GM12878 (cell line): ENCODE measurements at regions not wholly inside any gene's neighbourhood (a gene's known extent, or its start where the extent isn't known, plus 50 kb on each side); places are given as distances from the start of the nearest gene placed in this dataset.

Source experiments
- ATAC-seq: fragments of 200-7000 bp; cut with Tn5 transposase; 3 replicates; pipeline ENCODE4 v1.9.1; 2020; ENCODE audit warnings: mild to moderate bottlenecking, moderate library complexity
- BruUV-seq: library from RNA; stranded (reverse); fragments of 400-500 nt; replicated peaks from 2 replicates; lab custom pipeline; 2021; lab: Mats Ljungman, UMichigan
- CTCF ChIA-PET: fragments of 300-600 bp; sonication (Branson Sonifier 250); formaldehyde crosslinking; extraction: SDS; loops from one replicate; lab custom pipeline; 2021; ENCODE audit warnings: inconsistent platforms; lab: Yijun Ruan, JAX
- POLR2A ChIA-PET: fragments of 350-600 bp; formaldehyde crosslinking; extraction: SDS; loops from one replicate; lab custom pipeline; 2021; ENCODE audit warnings: inconsistent platforms; lab: Charles Lee
- RAD21 ChIA-PET: fragments of 300-600 bp; sonication (Branson Sonifier 250); formaldehyde crosslinking; loops from one replicate; lab custom pipeline; 2023; ENCODE audit warnings: antibody characterized with exemption; ENCODE audit not compliant: unreplicated experiment; lab: Charles Lee
- SMC1A ChIA-PET: fragments of 300-600 bp; sonication (Branson Sonifier 250); formaldehyde crosslinking; loops from one replicate; lab custom pipeline; 2023; ENCODE audit not compliant: unreplicated experiment, uncharacterized antibody; lab: Charles Lee
- DNase-seq: peaks from one replicate; pipeline ENCODE4 v3.0.0-alpha.2; 2011; ENCODE audit warnings: low read depth, low spot score
- FAIRE-seq: peaks from 3 replicates; lab custom pipeline; 2011; peaks lifted over from hg19 to GRCh38; lab: Jason Lieb, UNC
- H2AFZ ChIP-seq: 2 replicates; pipeline ENCODE4 v1.6.0; 2011; ENCODE audit warnings: low read depth, low read length, control low read depth; ENCODE audit not compliant: control insufficient read depth
- H3K27ac ChIP-seq: 2 replicates; pipeline ENCODE4 v1.5.1; 2011; ENCODE audit warnings: control low read depth; ENCODE audit not compliant: control insufficient read depth, insufficient read depth
- H3K27me3 ChIP-seq, 2 experiments: replicated peaks in 1 of 2; 2 replicates each; pipeline versions ENCODE4 v1.6.0 to v1.6.1; 2011; ENCODE audit warnings: low read length in 1 of 2; ENCODE audit not compliant: control insufficient read depth in 2 of 2, insufficient read depth in 2 of 2
- H3K36me3 ChIP-seq, 2 experiments: 2 replicates each; pipeline ENCODE4 v1.5.1; 2011; ENCODE audit warnings: low read length in 1 of 2; ENCODE audit not compliant: control insufficient read depth in 2 of 2, insufficient read depth in 2 of 2
- H3K4me1 ChIP-seq: 2 replicates; pipeline ENCODE4 v1.6.1; 2011; ENCODE audit warnings: mild to moderate bottlenecking, low read length, moderate library complexity, mixed read lengths; ENCODE audit not compliant: control insufficient read depth, insufficient read depth
- H3K4me2 ChIP-seq: 2 replicates; pipeline ENCODE4 v1.6.0; 2011; ENCODE audit warnings: control low read depth; ENCODE audit not compliant: control insufficient read depth, insufficient read depth
- H3K4me3 ChIP-seq: fragments of 200-600 bp; sonication (generic); 2 replicates; pipeline ENCODE4 v1.5.1; 2016
- H3K79me2 ChIP-seq: 2 replicates; pipeline ENCODE4 v1.6.0; 2011; ENCODE audit warnings: low read length; ENCODE audit not compliant: control insufficient read depth, insufficient read depth
- H3K9ac ChIP-seq: 2 replicates; pipeline ENCODE4 v1.8.0; 2011; ENCODE audit warnings: low read length, control low read depth, mixed read lengths; ENCODE audit not compliant: control insufficient read depth, insufficient read depth
- H3K9me3 ChIP-seq: replicated peaks from 3 replicates; pipeline ENCODE4 v1.5.1; 2011; ENCODE audit warnings: mild to moderate bottlenecking, low read length; ENCODE audit not compliant: control insufficient read depth, insufficient read depth
- H4K20me1 ChIP-seq: 2 replicates; pipeline ENCODE4 v1.6.0; 2011; ENCODE audit not compliant: control insufficient read depth, insufficient read depth
- CREM ChIP-seq: IDR thresholded peaks from 2 replicates; pipeline ENCODE4 v1.6.1; 2014; ENCODE audit warnings: antibody characterized with exemption, low read depth
- EED ChIP-seq: sonication (generic); IDR thresholded peaks from 2 replicates; pipeline ENCODE4 v1.6.1; 2016; ENCODE audit warnings: antibody characterized with exemption, low read depth
- MTA3 ChIP-seq: IDR thresholded peaks from 2 replicates; pipeline ENCODE4 v1.6.1; 2012; ENCODE audit warnings: low read length, inconsistent platforms, borderline replicate concordance
- RAD51 ChIP-seq: fragments of 450-650 bp; IDR thresholded peaks from 2 replicates; pipeline ENCODE4 v1.6.1; 2016; ENCODE audit warnings: moderate library complexity, mild to moderate bottlenecking, inconsistent platforms
- RUNX3 ChIP-seq: IDR thresholded peaks from 2 replicates; pipeline ENCODE4 v1.6.1; 2012; ENCODE audit warnings: low read length, inconsistent platforms
- SP1 ChIP-seq: IDR thresholded peaks from one replicate; pipeline ENCODE4 v1.6.1; 2011; ENCODE audit warnings: low read depth, low read length
- SPI1 ChIP-seq: IDR thresholded peaks from 2 replicates; pipeline ENCODE4 v1.6.1; 2011; ENCODE audit warnings: low read depth, mild to moderate bottlenecking, low read length, moderate library complexity, borderline replicate concordance; ENCODE audit not compliant: insufficient read depth
- TARDBP ChIP-seq: IDR thresholded peaks from 2 replicates; pipeline ENCODE4 v1.6.1; 2016; ENCODE audit warnings: borderline replicate concordance
- WGBS: methylation state at CpG from one replicate; pipeline ENCODE4 v1.1.6; 2016; ENCODE audit warnings: low lambda C conversion rate; ENCODE audit not compliant: insufficient replicate concordance, insufficient coverage; ENCODE audit errors: missing lambda C conversion rate; 5-methylcytosine and 5-hydroxymethylcytosine counted together
- in situ Hi-C: fragments of 300-500 bp; cut with MboI; formaldehyde crosslinking; loops from 9 replicates; pipeline ENCODE4 v1.14.3; 2018; ENCODE audit warnings: mixed read lengths
- intact Hi-C: fragments of 100-400 bp; cut with micrococcal nuclease; formaldehyde crosslinking; loops from one replicate; pipeline ENCODE4 v1.14.2; 2022; ENCODE audit not compliant: unreplicated experiment

- intact Hi-C loops (no loop called here), in situ Hi-C loops (no loop called here)
- TF ChIP-seq SP1 = no peak
- no peak for TF ChIP-seq RAD51
- 0 out of 2 replicates have a peak, but pooled peaks have one; percentile 28 for TF ChIP-seq EED
- no peak for TF ChIP-seq CREM
- no peak for TF ChIP-seq TARDBP
- no peak for TF ChIP-seq MTA3
- TF ChIP-seq SPI1 = peak; percentile 69; the same call in 1 of the 2 replicates
- peak; percentile 43; the same call in 1 of the 2 replicates for TF ChIP-seq RUNX3
- no peak overlapping the region for H3K9ac ChIP-seq
- H3K79me2 ChIP-seq = no peaks in the 10 kb centered on the region
- no TSS peak for BruUV-seq
- WGBS = 58% methylated on average over 1 of the region's 1 CpG
- no peaks in the 10 kb centered on the region for H4K20me1 ChIP-seq
- H2AFZ ChIP-seq = no peak overlapping the region
- FAIRE-seq (no peak), DNase-seq (no peak), ATAC-seq (peak; percentile 54)
- no peaks in the 10 kb centered on the region for H3K36me3 ChIP-seq
- H3K9me3 ChIP-seq = no peaks in the 10 kb centered on the region
- SMC1A ChIA-PET = interaction anchor here (1.0 to 15.3 kb wide), 3 partner anchors 12 to 20 kb away, joined by 3 to 181 read pairs (median 4); no protein-coding TSS in a partner anchor
- POLR2A ChIA-PET = interaction anchor here (1.0 to 1.1 kb wide), 2 partner anchors 19 to 256 kb away, joined by 3 read pairs; no protein-coding TSS in a partner anchor
- peak overlapping the region; percentile 42; the same call in 1 of the 2 replicates for H3K4me2 ChIP-seq
- peaks cover 14% of the 10 kb centered on the region for H3K4me1 ChIP-seq
- H3K27me3 ChIP-seq = no peaks in the 10 kb centered on the region
- H3K27ac ChIP-seq = no peak overlapping the region
- CTCF ChIA-PET = no interaction called here
- no peak overlapping the region for H3K4me3 ChIP-seq
- RAD21 ChIA-PET = interaction anchor here (0.8 to 1.0 kb wide), 2 partner anchors 54 to 324 kb away, joined by 3 read pairs; no protein-coding TSS in a partner anchor
Measured at GRCh38 chr3:5035113-5035512, 55.9 kb downstream of the BHLHE40 start.
